Duodenal mucosa (tissue), 2 donors: ENCODE measurements at regions not wholly inside any gene's neighbourhood (a gene's known extent, or its start where the extent isn't known, plus 50 kb on each side); places are given as distances from the start of the nearest gene placed in this dataset.

ENCODE experiments used
- H3K27ac ChIP-seq: one replicate; pipeline ENCODE4 v1.7.0; 2013; ENCODE audit warnings: low read depth, low read length
- H3K27me3 ChIP-seq, 2 donors: one replicate each; pipeline ENCODE4 v1.7.0; 2013; ENCODE audit warnings: low read length in 2 of 2, control low read depth in 1 of 2; ENCODE audit not compliant: insufficient read depth in 2 of 2, control insufficient read depth in 1 of 2
- H3K36me3 ChIP-seq, 2 donors: one replicate each; pipeline ENCODE4 v1.7.0; 2013; ENCODE audit warnings: low read length in 2 of 2, control low read depth in 1 of 2; ENCODE audit not compliant: insufficient read depth in 2 of 2, control insufficient read depth in 1 of 2
- H3K4me1 ChIP-seq, 2 donors: one replicate each; pipeline ENCODE4 v1.7.0; 2013; ENCODE audit warnings: low read length in 2 of 2, control low read depth in 1 of 2; ENCODE audit not compliant: insufficient read depth in 2 of 2, control insufficient read depth in 1 of 2
- H3K4me3 ChIP-seq, 2 donors: one replicate each; pipeline ENCODE4 v1.7.0; 2013; ENCODE audit warnings: low read length in 2 of 2, low read depth in 1 of 2
- H3K9ac ChIP-seq, 2 donors: one replicate each; pipeline ENCODE4 v1.7.0; 2013; ENCODE audit warnings: low read length in 2 of 2, low read depth in 1 of 2
- H3K9me3 ChIP-seq, 2 donors: one replicate each; pipeline ENCODE4 v1.7.0; 2013; ENCODE audit warnings: low read length in 2 of 2, control low read depth in 1 of 2; ENCODE audit not compliant: control insufficient read depth in 1 of 2

DNA sequence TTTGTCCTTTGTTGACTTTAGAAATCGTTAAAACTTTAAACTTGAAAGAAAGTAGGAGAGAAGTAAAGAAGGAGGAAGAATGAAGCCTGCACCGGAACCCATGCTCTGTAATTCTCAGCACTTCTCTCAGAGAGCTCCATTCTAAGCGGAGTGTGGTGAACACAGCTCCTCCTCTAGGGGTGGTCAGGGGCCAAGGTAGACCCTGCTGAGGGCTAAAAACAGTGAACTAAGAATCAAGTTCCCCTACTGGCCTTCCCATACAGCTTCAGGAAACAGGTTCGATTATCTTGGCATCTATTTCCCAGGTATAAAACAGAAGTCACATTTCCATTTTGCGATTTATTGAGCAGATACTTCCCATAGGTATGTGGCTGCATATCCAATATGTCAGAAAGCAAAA lies 92.7 kb upstream of the ASAP2 start:
- no peaks in the 10 kb centered on the region for H3K4me1 ChIP-seq
- H3K9ac ChIP-seq, result no peak overlapping the region
- H3K9me3 ChIP-seq, result no peaks in the 10 kb centered on the region
- H3K27me3 ChIP-seq, result no peaks in the 10 kb centered on the region
- no peak overlapping the region for H3K27ac ChIP-seq
- H3K36me3 ChIP-seq, result no peaks in the 10 kb centered on the region
- no peak overlapping the region for H3K4me3 ChIP-seq

DNA sequence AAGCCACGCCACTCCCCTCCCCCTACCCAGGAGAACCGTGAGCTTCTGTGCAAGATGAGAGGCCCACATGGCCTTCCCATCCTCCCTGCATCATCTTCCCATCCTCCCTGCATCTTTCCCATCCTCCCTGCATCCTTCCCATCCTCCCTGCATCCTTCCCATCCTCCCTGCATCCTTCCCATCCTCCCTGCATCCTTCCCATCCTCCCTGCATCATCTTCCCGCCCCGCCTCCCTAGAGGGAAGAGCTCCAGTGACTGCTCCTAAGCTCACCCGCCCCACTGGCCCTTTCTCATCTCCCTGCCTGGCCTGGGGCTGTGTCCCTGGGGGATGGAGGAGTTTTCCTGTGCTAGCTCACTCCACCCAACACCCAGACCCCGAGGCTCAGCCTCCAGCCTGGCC lies 93.3 kb upstream of the ASAP2 start:
- Histone ChIP-seq H3K36me3 (no peaks in the 10 kb centered on the region), H3K9me3 (no peaks in the 10 kb centered on the region), H3K27ac (no peak overlapping the region), H3K9ac (no peak overlapping the region), H3K4me1 (peaks cover 0 to under 1% of the 10 kb centered on the region in 2 donors), H3K4me3 (no peak overlapping the region), H3K27me3 (no peaks in the 10 kb centered on the region)

DNA sequence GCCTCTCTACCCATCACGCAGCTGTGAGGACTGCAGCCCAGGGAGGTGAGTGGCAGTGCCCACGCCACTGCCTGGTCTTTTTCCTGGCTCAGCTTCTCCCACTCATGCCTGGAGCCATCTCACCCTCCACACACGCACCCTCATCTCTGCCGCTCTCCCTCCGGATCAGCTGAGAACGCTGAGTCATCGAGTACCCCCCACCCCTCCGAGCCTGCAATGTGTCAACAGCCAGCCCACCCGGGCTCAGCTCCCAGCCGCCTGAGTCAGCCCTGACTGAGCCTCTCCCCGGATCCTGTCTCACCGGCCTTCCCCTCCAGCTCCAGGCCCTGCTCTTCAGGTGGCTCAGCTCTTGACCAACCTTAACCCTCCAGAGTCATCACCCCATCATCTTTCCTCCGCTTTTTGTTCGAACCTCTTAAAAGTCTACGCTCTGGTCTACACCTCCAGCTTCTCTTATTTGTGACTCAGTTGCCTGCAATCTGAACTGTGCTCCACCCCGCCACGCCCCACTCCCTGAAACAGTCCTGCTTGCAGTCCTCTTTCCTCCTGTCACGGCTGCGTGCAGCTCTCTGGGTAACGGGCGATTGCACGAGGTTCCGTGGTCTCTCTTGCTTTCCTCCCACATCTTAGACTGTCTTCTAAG lies 94.4 kb upstream of the ASAP2 start:
- Histone ChIP-seq H3K9me3 (no peaks in the 10 kb centered on the region), H3K4me3 (no peak overlapping the region), H3K27ac (no peak overlapping the region), H3K4me1 (peaks cover 8 to 10% of the 10 kb centered on the region in 2 donors), H3K9ac (no peak overlapping the region), H3K36me3 (no peaks in the 10 kb centered on the region), H3K27me3 (no peaks in the 10 kb centered on the region)

DNA sequence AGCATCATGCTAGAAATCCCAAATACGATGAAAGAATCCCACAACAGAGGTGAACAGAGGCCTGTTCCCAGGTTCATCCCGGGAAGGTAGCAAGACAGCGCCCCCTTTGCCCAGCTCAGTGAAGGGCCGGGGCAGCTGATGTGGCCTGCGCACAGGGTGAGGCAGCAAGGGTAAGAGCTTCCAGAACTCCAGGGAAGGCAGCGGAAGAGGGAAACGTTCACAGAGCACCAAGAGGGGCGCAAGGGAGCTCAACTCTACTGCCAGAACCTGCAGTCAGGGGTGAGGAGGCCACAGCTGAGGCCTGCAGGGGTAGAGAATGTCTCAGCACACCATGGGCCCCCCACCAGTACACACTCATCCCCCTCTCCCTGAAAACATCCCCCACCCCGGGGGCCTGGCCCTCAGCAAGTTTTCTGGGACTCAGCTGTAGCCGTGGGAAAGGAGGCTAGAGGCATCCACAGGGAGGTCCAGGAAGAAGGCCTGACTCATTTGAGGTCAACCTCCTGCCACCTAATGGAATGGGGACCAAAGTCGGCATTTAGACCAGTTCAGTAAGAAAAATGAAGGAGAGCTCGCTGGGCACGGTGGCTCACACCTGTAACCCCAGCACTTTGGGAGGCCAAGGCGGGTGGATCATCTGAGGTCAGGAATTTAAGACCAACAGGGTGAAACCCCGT lies 95.6 kb upstream of the ASAP2 start:
- H3K36me3 ChIP-seq, result no peaks in the 10 kb centered on the region
- H3K27me3 ChIP-seq, result no peaks in the 10 kb centered on the region
- peaks cover 10% of the 10 kb centered on the region in 2 donors for H3K4me1 ChIP-seq
- H3K4me3 ChIP-seq, result no peak overlapping the region
- H3K9me3 ChIP-seq, result no peaks in the 10 kb centered on the region
- no peak overlapping the region for H3K9ac ChIP-seq
- H3K27ac ChIP-seq, result no peak overlapping the region

DNA sequence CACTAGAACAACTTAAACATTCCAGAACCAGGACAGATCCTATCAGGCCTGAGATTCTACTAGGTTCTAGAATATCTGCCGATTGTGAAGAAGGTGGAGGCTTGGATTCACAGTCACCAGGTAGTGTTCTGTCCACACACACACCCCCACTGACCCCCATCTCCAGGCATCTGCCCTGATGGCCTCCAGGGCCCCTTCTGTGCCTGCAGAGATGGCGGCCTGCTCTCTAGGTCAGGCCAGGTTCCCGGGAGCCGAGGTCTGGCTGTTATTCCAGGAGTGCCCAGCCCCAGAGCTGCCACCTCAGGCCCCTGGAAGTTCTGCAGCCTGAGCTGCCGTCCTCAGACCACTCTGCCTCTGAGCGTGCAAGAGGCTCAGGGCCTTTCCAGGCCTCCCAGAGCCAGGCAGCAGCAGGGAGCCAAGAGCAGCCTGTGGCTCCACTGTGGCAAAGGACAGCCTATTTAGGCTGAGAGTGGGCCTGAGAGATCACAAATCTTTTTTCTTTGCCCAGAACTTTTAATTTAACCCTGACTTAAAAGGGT lies 96.2 kb upstream of the ASAP2 start:
- no peaks in the 10 kb centered on the region for H3K9me3 ChIP-seq
- no peak overlapping the region for H3K9ac ChIP-seq
- H3K36me3 ChIP-seq, result no peaks in the 10 kb centered on the region
- H3K4me3 ChIP-seq, result no peak overlapping the region
- H3K27me3 ChIP-seq, result no peaks in the 10 kb centered on the region
- peaks cover 10% of the 10 kb centered on the region in 2 donors for H3K4me1 ChIP-seq
- no peak overlapping the region for H3K27ac ChIP-seq

DNA sequence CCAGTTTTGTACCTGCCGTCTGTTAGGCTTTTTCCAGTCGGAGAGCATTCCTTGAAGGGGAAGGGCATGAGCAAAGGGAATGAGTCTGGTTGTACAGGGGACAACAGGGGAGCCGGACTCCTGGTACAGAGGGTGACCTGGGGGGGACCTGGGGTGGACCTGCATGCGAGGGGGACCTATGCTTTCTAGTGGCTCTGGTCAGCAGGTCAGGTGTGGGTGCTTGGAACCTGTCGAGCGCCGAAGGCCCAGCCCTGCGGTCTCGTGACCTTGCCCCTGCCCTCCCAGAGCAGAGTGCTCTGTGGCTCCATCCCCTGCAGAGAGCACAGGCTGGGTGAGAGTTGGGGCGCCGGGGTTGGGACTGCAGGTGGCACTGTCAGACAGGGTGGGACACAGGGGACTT lies 96.7 kb upstream of the ASAP2 start:
- H3K4me3 ChIP-seq, result no peak overlapping the region
- no peaks in the 10 kb centered on the region for H3K36me3 ChIP-seq
- no peak overlapping the region for H3K27ac ChIP-seq
- no peaks in the 10 kb centered on the region for H3K9me3 ChIP-seq
- H3K4me1 ChIP-seq, result peaks cover 10% of the 10 kb centered on the region in 2 donors
- no peaks in the 10 kb centered on the region for H3K27me3 ChIP-seq
- H3K9ac ChIP-seq, result no peak overlapping the region

DNA sequence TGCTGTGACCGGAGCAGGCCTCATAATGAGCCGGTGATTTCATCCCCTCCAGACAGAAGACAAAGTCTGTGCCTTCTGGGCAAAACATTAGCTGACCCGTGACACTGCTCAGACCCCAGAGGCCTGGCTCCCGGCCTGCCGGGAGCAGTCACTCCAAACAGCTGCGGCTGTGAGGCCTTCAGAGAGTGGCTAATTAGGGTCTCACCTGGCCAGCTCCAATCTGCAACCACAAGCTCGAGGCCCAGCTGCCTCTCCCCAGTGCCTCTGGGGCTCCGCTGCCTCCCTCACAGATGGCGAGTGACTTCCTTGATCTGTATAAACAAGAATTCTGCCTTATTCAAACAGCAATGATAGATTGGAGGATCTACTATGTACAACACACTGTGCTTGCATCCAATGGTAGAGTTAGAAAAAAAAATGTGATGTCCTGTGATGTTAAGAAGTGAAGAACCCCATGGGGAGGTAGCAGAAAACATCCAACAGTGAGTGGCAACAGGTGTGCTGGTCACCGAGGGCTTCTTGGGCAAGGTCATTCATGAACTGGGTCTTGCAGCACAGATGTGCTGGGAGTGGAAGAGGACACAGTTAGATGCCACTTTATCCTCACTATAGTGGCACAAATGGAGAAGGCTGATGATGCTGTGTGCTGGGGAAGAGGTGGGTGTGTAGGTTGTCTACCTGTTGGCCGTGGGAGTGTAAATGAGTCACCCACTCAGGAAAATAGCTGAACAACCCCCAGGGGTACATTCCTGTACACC lies 98.2 kb upstream of the ASAP2 start:
- Histone ChIP-seq H3K9ac (no peak overlapping the region), H3K9me3 (no peaks in the 10 kb centered on the region), H3K27me3 (no peaks in the 10 kb centered on the region), H3K36me3 (no peaks in the 10 kb centered on the region), H3K27ac (no peak overlapping the region), H3K4me1 (peaks cover 10% of the 10 kb centered on the region in 2 donors), H3K4me3 (no peak overlapping the region)

DNA sequence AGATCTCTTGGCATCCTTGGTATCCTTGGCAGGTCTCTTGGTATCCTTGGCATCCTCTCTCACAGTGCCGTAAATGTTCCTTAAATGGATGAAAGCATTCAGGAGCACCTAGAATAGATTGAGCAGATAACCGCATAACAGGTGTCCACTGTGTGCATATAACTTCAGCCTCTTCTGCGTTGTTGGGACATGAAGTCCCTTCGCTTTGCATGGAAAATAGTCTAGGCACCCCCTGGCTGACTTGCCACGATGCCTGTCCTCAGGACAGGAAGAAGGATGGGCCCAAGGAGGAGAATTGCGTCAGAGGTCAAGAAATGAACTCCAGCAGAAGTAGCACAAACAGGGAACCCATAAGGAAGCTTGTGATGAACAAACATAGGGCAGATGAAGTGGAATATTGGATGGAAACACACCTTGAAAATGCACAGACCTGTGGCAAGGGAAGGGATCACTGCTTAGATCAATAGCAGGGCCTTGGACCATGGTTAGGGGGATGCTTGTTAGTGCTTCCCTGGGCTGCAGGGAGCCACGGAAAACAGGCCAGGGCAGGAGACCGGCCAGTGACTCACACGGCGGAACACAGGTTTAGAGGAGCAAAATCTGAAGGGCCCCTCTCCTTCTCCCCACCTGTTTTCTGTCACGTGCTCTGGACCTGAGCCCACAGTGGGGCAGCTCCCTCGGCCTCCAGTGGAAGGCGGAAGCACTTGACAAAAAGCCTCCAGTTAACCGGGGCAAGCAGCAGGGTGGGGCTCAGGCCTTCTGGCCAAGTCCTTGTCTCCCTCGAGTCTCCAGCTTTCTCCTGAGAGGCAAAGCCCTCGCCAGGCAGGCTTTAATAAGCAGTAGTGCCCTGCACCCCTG lies 99.2 kb upstream of the ASAP2 start:
- Histone ChIP-seq H3K27ac (no peak overlapping the region), H3K4me1 (peaks cover 10 to 13% of the 10 kb centered on the region in 2 donors), H3K4me3 (no peak overlapping the region), H3K36me3 (no peaks in the 10 kb centered on the region), H3K9me3 (no peaks in the 10 kb centered on the region), H3K27me3 (no peaks in the 10 kb centered on the region), H3K9ac (no peak overlapping the region)

DNA sequence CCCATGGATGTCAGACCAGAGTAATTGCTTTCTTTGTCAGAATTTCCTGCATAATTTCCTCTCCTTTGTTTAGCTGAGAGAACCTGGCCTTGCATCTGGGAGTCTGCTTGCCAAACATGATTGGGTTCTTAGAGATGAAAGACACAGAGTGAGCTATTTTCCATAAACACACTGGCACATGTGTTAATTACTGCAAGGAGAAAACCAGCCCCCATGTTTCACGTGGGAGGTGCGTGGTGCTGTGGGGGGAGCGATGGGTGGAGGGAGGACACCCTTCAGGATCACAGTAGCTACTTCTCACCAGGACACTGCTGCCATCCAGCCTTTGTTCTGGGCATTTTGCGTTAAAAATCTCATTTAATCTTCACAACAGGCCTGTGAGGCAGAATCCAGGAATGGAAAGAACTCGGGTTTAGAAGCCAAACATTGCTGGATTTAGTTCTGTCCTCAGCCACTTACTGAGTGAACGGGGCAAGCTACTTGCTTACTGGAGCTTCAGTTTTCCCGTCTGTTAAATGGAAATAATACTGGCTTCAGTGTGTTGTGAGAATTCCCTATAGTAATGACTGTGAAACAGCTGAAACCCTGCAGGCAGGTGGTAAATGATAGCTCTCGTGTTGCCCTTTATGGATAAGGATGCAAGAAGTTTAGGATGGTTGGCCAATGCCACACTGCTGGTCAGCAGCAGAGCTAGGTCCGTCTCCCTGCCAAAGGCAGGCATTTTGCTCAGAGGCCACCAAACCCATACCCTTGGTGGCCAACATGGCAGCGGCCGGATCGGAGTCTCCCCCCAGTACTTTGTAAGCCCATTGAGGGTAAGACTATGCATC lies 100.1 kb upstream of the ASAP2 start:
- H3K9me3 ChIP-seq, result no peaks in the 10 kb centered on the region
- H3K27ac ChIP-seq, result no peak overlapping the region
- no peaks in the 10 kb centered on the region for H3K36me3 ChIP-seq
- H3K4me1 ChIP-seq, result peaks cover 10 to 14% of the 10 kb centered on the region in 2 donors
- no peak overlapping the region for H3K4me3 ChIP-seq
- no peak overlapping the region for H3K9ac ChIP-seq
- H3K27me3 ChIP-seq, result no peaks in the 10 kb centered on the region
